Heart right ventricle (tissue), 16 donors: ENCODE measurements at regions not wholly inside any gene's neighbourhood (a gene's known extent, or its start where the extent isn't known, plus 50 kb on each side); places are given as distances from the start of the nearest gene placed in this dataset.

ENCODE experiments used
- ATAC-seq, 8 donors: fragments of 200-7000 bp; cut with Tn5 transposase; one replicate each; pipeline ENCODE4 v1.9.1; 2020; ENCODE audit warnings: mild to moderate bottlenecking in 8 of 8, moderate library complexity in 8 of 8, moderate number of reproducible peaks in 1 of 8
- DNase-seq, 2 donors: peaks; one replicate each; pipeline ENCODE4 v3.0.0-alpha.2; 2020
- H3K27ac ChIP-seq, 10 donors: fragments of 200-600 bp; sonication (generic) in 2 of 10; one replicate each; pipeline versions ENCODE4 v1.5.0 to v1.8.0; 2020 to 2022; ENCODE audit warnings: mild to moderate bottlenecking in 3 of 10
- H3K27me3 ChIP-seq, 7 donors: fragments of 200-600 bp; one replicate each; pipeline ENCODE4 v1.8.0; 2021 to 2022; ENCODE audit warnings: mild to moderate bottlenecking in 2 of 7
- H3K36me3 ChIP-seq, 9 donors: fragments of 200-600 bp; sonication (generic) in 1 of 9; one replicate each; pipeline versions ENCODE4 v1.5.0 to v1.8.0; 2020 to 2022; ENCODE audit warnings: mild to moderate bottlenecking in 2 of 9
- H3K4me1 ChIP-seq, 9 donors: fragments of 200-600 bp; sonication (generic) in 1 of 9; one replicate each; pipeline versions ENCODE4 v1.5.0 to v1.8.0; 2020 to 2022; ENCODE audit warnings: mild to moderate bottlenecking in 4 of 9
- H3K4me3 ChIP-seq, 10 donors: fragments of 200-600 bp; sonication (generic) in 2 of 10; one replicate each; pipeline versions ENCODE4 v1.5.0 to v1.8.0; 2020 to 2022; ENCODE audit warnings: mild to moderate bottlenecking in 7 of 10, moderate library complexity in 2 of 10
- H3K9me3 ChIP-seq, 11 donors: fragments of 200-600 bp in 10 of 11; sonication (generic) in 2 of 11; one replicate each; pipeline versions ENCODE4 v1.5.0 to v1.8.0; 2013 to 2022; ENCODE audit warnings: mild to moderate bottlenecking in 2 of 11, control low read depth in 1 of 11, moderate library complexity in 1 of 11
- WGBS, 2 donors: extraction: QIAGEN DNeasy Blood & Tissue Kit; methylation state at CpG; one replicate each; pipeline ENCODE4 v1.1.7; 2013; ENCODE audit warnings: inconsistent platforms in 1 of 2; 5-methylcytosine and 5-hydroxymethylcytosine counted together
- intact Hi-C, 10 donors: fragments of 100-400 bp; cut with DNase I; formaldehyde crosslinking; loops; one replicate each; pipeline versions ENCODE4 v1.11.1 to v1.14.2; 2022
- TF ChIP-seq, protein P1 (sequence below), 9 donors: fragments of 200-600 bp; sonication (generic) in 2 of 9; IDR thresholded peaks; one replicate each; pipeline versions ENCODE4 v1.5.0 to v1.8.0; 2021 to 2022; ENCODE audit warnings: antibody characterized with exemption in 9 of 9, mild to moderate bottlenecking in 5 of 9, moderate library complexity in 1 of 9
- donor health status: Arrhythmogenic right ventricular cardiomyopathy.
- donor health status: ischemic (EF 13 %, LVEDD 7.1; RV severe dilation, severe dysfunction).
- donor health status: healthy with polysubstance abuse.
- donor health status: DM: no; HTN: yes; CAD: no.
- donor health status: DM: no; HTN: no; CAD: no.
- donor health status: ischemic (EF 25% LVEDD 6.9; RV normal size, moderate dysfunction).
- donor health status: ischemic (EF 25% LVEDD 5.7; RV mildly dilated, moderate dysfunction).
- donor health status: healthy.
- donor health status: DM: yes; HTN: yes; CAD: no.
- donor health status: Ischemic cardiomyopathy.
- donor health status: ischemic (EF 35%, LVEDD 5.7; RV mildly dilated, moderate dysfunction).
- donor health status: nonischemic (EF 11% LVEDD 7.7; RV severe dilation, severe dysfunction).
- donor health status: DM: yes; HTN: yes; CAD: no.
- donor health status: PGD.
- donor health status: ischemic (EF 29% LVEDD 5.4; RV normal size, mild dysfunction).
- donor health status: nonischemic (EF 23%, LVEDD 6.1; RV moderate dilation, normal function).

DNA sequence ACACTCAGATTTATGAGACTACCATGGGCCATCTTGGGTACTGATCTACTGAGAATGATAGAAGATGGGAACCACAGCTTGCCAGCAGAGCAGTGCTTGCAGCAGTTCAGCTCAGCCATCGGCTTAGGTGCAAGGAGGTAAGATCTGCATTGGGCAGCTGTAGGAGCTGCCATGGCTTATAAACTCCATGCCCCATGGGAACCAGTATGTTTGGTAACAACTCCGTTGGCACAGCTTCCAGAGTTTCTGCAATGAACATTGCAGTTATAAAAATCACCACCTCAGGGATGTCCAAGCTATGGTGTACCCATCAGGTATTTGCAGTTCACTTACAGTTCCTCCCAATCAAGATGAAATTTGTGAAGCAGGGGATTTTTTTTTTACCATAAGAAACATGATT, 299.1 kb upstream of the ROPN1 start:
- no peaks in the 10 kb centered on the region for H3K27me3 ChIP-seq
- no peak overlapping the region for H3K4me3 ChIP-seq
- DNase-seq (no peak), ATAC-seq (peak in 4 of 8 donors; percentile 46 to 71 (median 52))
- H3K4me1 ChIP-seq, result peaks cover 0 to 26% (median 0%) of the 10 kb centered on the region in 9 donors
- TF ChIP-seq, protein P1, sequence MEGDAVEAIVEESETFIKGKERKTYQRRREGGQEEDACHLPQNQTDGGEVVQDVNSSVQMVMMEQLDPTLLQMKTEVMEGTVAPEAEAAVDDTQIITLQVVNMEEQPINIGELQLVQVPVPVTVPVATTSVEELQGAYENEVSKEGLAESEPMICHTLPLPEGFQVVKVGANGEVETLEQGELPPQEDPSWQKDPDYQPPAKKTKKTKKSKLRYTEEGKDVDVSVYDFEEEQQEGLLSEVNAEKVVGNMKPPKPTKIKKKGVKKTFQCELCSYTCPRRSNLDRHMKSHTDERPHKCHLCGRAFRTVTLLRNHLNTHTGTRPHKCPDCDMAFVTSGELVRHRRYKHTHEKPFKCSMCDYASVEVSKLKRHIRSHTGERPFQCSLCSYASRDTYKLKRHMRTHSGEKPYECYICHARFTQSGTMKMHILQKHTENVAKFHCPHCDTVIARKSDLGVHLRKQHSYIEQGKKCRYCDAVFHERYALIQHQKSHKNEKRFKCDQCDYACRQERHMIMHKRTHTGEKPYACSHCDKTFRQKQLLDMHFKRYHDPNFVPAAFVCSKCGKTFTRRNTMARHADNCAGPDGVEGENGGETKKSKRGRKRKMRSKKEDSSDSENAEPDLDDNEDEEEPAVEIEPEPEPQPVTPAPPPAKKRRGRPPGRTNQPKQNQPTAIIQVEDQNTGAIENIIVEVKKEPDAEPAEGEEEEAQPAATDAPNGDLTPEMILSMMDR (IDR thresholded peaks at IDR 0.05), result no peak
- H3K27ac ChIP-seq, result no peak overlapping the region
- H3K9me3 ChIP-seq, result peaks cover 0 to 4% (median 0%) of the 10 kb centered on the region in 11 donors
- intact Hi-C loops, result no loop called here
- 87 to 89% methylated on average over 2 of the region's 2 CpGs for WGBS, 2 donors
- H3K36me3 ChIP-seq, result no peaks in the 10 kb centered on the region

DNA sequence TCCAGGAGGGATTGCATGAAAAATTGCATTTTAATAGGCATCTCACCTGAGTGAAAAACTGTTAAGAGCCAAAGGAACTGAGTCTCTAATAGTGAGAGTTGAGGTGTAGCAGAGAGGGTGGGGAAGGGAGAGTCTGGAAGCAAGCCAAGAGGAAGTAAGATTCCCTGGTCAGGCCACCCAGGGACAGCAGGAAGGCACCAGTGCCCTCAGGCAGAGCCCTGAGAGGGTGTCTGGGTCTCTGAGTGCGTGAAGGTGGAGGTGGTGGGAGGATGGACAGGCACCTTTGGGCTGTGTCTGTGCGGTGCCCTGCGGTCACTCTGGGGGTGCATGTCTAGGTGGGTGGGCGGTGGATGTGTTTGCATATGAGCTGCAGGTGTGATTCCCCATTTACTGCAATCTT, 300.4 kb upstream of the ROPN1 start:
- WGBS, 2 donors, result 98 to 99% methylated on average over 4 of the region's 4 CpGs
- Histone ChIP-seq H3K36me3 (no peaks in the 10 kb centered on the region), H3K4me3 (no peak overlapping the region), H3K9me3 (peaks cover 0 to 4% (median 0%) of the 10 kb centered on the region in 11 donors), H3K27ac (no peak overlapping the region), H3K27me3 (no peaks in the 10 kb centered on the region), H3K4me1 (peaks cover 0 to 39% (median 9%) of the 10 kb centered on the region in 9 donors)
- intact Hi-C loops, result no loop called here
- ATAC-seq, result no peak
- DNase-seq, result no peak
- TF ChIP-seq, protein P1 (IDR thresholded peaks at IDR 0.05), result no peak

DNA sequence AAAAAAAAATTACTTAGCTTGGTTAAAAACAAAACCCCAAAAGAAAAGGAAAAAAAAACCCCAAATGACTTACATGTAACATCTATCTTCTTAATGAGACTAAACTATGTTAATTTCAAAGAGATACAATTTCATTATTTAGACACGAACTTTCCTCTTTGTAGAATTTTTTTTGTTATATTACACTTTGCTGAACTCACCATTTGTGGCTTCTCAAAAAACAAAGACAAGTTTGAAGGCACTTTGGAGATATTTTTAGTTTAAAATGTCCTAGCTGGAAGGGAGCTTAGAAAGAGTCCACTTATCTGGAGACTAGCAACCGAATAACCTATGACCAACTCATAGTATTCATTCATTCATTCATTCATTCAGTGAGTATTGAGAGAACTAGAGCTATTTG, 301.7 kb upstream of the ROPN1 start:
- no peaks in the 10 kb centered on the region for H3K27me3 ChIP-seq
- H3K4me3 ChIP-seq, result no peak overlapping the region
- peaks cover 0 to 51% (median 19%) of the 10 kb centered on the region in 9 donors for H3K4me1 ChIP-seq
- no peak for ATAC-seq
- 71 to 79% methylated on average over 2 of the region's 2 CpGs for WGBS, 2 donors
- intact Hi-C loops, result no loop called here
- no peak overlapping the region for H3K27ac ChIP-seq
- H3K36me3 ChIP-seq, result no peaks in the 10 kb centered on the region
- TF ChIP-seq, protein P1 (IDR thresholded peaks at IDR 0.05), result no peak
- no peak for DNase-seq
- peaks cover 0 to 4% (median 0%) of the 10 kb centered on the region in 11 donors for H3K9me3 ChIP-seq

DNA sequence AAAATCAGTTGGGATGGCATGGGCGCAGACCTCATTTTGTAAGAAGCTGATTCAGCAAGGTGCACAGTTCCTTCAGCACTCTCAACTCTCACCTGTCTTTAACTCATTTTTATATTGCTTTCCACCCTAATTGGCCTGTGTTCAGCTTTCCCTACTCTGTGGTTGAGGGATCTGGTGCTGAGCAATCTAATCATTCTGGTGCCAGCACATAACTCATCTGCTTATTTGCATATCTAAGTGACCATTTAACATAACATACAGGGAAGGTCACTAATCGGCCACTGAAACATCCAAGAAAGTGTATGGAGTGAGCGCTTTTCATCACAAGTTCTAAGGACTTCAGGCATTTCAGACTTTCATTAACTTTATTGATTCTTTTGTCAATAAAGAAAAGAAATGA, 303.4 kb upstream of the ROPN1 start:
- WGBS, 2 donors, result 96 to 97% methylated on average over 3 of the region's 3 CpGs
- TF ChIP-seq, protein P1 (IDR thresholded peaks at IDR 0.05), result no peak
- Histone ChIP-seq H3K4me1 (peaks cover 0 to 62% (median 19%) of the 10 kb centered on the region in 9 donors), H3K27me3 (no peaks in the 10 kb centered on the region), H3K27ac (no peak overlapping the region), H3K4me3 (no peak overlapping the region), H3K9me3 (no peaks in the 10 kb centered on the region), H3K36me3 (no peaks in the 10 kb centered on the region)
- ATAC-seq, result no peak
- intact Hi-C loops, result no loop called here
- DNase-seq, result no peak
